ENCODE measurements at regions not wholly inside any gene's neighbourhood (a gene's known extent, or its start where the extent isn't known, plus 50 kb on each side); places are given as distances from the start of the nearest gene placed in this dataset.

GRCh38 chr2:180520206-180520605, 460.2 kb upstream of the UBE2E3 start:
- TF ChIP-seq EZH2phosphoT487 (IDR thresholded peaks at IDR 0.05; ENCODE audit: borderline replicate concordance, low read length) (no peak), CTCF (conservative IDR thresholded peaks at IDR 0.05; ENCODE audit: low read depth, low read length) (peak; percentile 52)
